ENCODE measurements at regions not wholly inside any gene's neighbourhood (a gene's known extent, or its start where the extent isn't known, plus 50 kb on each side); places are given as distances from the start of the nearest gene placed in this dataset.

DNA sequence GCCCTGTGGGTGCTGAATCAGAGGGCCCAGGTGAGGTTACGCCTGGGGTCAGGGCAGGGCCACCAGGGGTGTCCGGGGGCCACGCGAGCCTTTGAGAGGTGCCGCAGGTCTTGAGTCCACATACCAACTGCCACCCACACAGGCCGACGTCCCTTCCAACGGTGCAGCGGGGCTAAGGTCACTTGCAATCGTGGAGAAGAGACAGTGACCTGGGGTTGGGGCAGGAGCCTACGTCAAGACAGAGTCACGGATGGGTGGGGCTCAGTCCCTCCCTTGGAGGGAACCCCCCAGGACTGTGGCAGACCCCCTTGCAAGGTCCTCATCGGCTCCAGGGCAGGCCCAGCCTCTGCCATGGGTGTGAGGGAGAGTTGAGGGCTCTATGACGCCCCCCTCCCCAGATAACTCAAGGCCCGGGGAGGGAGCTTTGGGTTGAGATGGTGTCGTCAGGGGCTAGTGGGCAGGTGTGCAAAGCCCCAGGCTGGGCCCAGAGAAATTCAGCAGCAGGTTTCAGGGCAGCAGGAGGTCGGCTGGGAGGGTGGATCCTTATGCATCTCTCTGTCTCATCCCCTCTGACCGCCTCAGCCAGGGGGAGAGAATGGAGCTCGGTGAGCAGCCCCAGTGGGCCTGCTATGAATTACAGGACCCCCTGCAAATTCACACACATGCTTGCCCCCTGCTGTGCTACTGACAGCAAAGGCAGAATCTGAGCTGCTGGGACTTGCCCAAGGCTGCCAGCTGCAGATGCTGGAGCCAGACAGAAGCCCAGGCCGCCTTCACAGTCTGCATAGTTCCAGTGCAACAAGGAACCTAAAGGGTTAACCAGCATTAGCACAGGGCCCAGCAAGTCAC lies 60.0 kb downstream of the MYEOV start:
- no peak overlapping the region for H3K4me3 ChIP-seq (ENCODE audit: low read depth, low read length)
- TF ChIP-seq, protein P1, sequence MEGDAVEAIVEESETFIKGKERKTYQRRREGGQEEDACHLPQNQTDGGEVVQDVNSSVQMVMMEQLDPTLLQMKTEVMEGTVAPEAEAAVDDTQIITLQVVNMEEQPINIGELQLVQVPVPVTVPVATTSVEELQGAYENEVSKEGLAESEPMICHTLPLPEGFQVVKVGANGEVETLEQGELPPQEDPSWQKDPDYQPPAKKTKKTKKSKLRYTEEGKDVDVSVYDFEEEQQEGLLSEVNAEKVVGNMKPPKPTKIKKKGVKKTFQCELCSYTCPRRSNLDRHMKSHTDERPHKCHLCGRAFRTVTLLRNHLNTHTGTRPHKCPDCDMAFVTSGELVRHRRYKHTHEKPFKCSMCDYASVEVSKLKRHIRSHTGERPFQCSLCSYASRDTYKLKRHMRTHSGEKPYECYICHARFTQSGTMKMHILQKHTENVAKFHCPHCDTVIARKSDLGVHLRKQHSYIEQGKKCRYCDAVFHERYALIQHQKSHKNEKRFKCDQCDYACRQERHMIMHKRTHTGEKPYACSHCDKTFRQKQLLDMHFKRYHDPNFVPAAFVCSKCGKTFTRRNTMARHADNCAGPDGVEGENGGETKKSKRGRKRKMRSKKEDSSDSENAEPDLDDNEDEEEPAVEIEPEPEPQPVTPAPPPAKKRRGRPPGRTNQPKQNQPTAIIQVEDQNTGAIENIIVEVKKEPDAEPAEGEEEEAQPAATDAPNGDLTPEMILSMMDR (IDR thresholded peaks at IDR 0.05; ENCODE audit: insufficient read depth, low read length) = no peak
- DNase-seq (ENCODE audit: low read depth) = no peak

GRCh38 chr11:69354545-69354897 lies 60.6 kb downstream of the MYEOV start:
- no peak for DNase-seq (ENCODE audit: low read depth)
- no peak overlapping the region for H3K4me3 ChIP-seq (ENCODE audit: low read depth, low read length)
- TF ChIP-seq, protein P1 (IDR thresholded peaks at IDR 0.05; ENCODE audit: insufficient read depth, low read length) = no peak

- no peak for DNase-seq (ENCODE audit: low read depth)
- TF ChIP-seq, protein P1 (IDR thresholded peaks at IDR 0.05; ENCODE audit: insufficient read depth, low read length) = no peak
Observed at GRCh38 chr11:69355346-69355940, 61.5 kb downstream of the MYEOV start.

GRCh38 chr11:69355959-69356702 lies 62.2 kb downstream of the MYEOV start:
- TF ChIP-seq, protein P1 (IDR thresholded peaks at IDR 0.05; ENCODE audit: insufficient read depth, low read length) = no peak
- no peak for DNase-seq (ENCODE audit: low read depth)
- H3K4me3 ChIP-seq (ENCODE audit: low read depth, low read length) = no peak overlapping the region

More at GRCh38 chr11:69355346-69355940, 61.5 kb downstream of the MYEOV start:
- no peak overlapping the region for H3K4me3 ChIP-seq (ENCODE audit: low read depth, low read length)

- DNase-seq (ENCODE audit: low read depth) = peak; percentile 14
- TF ChIP-seq, protein P1 (IDR thresholded peaks at IDR 0.05; ENCODE audit: insufficient read depth, low read length) = no peak
- no peak overlapping the region for H3K4me3 ChIP-seq (ENCODE audit: low read depth, low read length)
Observed at GRCh38 chr11:69356703-69357457, 62.9 kb downstream of the MYEOV start.
